ENCODE measurements at regions not wholly inside any gene's neighbourhood (a gene's known extent, or its start where the extent isn't known, plus 50 kb on each side); places are given as distances from the start of the nearest gene placed in this dataset.

GRCh38 chr22:44431256-44431655 is 66.8 kb downstream of the RTL6 start:
- dilution Hi-C loops (cut with MboI; ENCODE audit: extremely low pct_ligation_motif_present, low sequenced_read_pairs): no loop called here
- H3K27me3 ChIP-seq (ENCODE audit: control insufficient read depth, extremely low read depth, insufficient read depth, low read length): peaks cover 4% of the 10 kb centered on the region
- H3K4me1 ChIP-seq (ENCODE audit: control insufficient read depth, extremely low read depth, insufficient read depth, low read length): no peaks in the 10 kb centered on the region
- H3K79me2 ChIP-seq (ENCODE audit: control insufficient read depth, insufficient read depth, low read length): no peaks in the 10 kb centered on the region
- no peak overlapping the region for H2AFZ ChIP-seq (ENCODE audit: control insufficient read depth, low read length)
- FAIRE-seq (no peak), DNase-seq (ENCODE audit: low read depth, low spot score) (no peak)
- H3K4me2 ChIP-seq (ENCODE audit: control insufficient read depth, extremely low read depth, insufficient read depth, low read depth, low read length): no peak overlapping the region
- H3K4me3 ChIP-seq (ENCODE audit: control insufficient read depth in 2 of 3, extremely low read depth in 1 of 3, insufficient read depth in 2 of 3, low read depth in 1 of 3, low read length in 3 of 3): no peak overlapping the region
- no peak overlapping the region for H3K9ac ChIP-seq (ENCODE audit: control insufficient read depth, extremely low read depth, insufficient read depth, low read length)
- no peaks in the 10 kb centered on the region for H3K36me3 ChIP-seq (ENCODE audit: control insufficient read depth in 2 of 2, extremely low read depth in 1 of 2, insufficient read depth in 2 of 2, low read length in 2 of 2)
- no peak overlapping the region for H3K27ac ChIP-seq (ENCODE audit: control insufficient read depth, insufficient read depth, low read length)
- H4K20me1 ChIP-seq (ENCODE audit: control insufficient read depth, extremely low read depth, insufficient read depth, low read length): no peaks in the 10 kb centered on the region
- no peaks in the 10 kb centered on the region for H3K9me1 ChIP-seq (ENCODE audit: control insufficient read depth, extremely low read depth, insufficient read depth, low read length)
- H3K9me3 ChIP-seq (ENCODE audit: control insufficient read depth, low read depth, low read length): no peaks in the 10 kb centered on the region
- TF ChIP-seq EZH2 (IDR thresholded peaks at IDR 0.05; ENCODE audit: low read length) (no peak), CTCF (optimal IDR thresholded peaks at IDR 0.05 in 1 of 3, IDR thresholded peaks at IDR 0.05 in 1 of 3, conservative IDR thresholded peaks at IDR 0.05 in 1 of 3; ENCODE audit: extremely low read depth in 1 of 3, insufficient read depth in 2 of 3, low read length in 3 of 3) (no peak)

GRCh38 chr22:44430716-44431115 is 67.3 kb downstream of the RTL6 start:
- H3K36me3 ChIP-seq (ENCODE audit: control insufficient read depth in 2 of 2, extremely low read depth in 1 of 2, insufficient read depth in 2 of 2, low read length in 2 of 2): no peaks in the 10 kb centered on the region
- no peak overlapping the region for H3K9ac ChIP-seq (ENCODE audit: control insufficient read depth, extremely low read depth, insufficient read depth, low read length)
- H3K79me2 ChIP-seq (ENCODE audit: control insufficient read depth, insufficient read depth, low read length): no peaks in the 10 kb centered on the region
- H3K4me3 ChIP-seq (ENCODE audit: control insufficient read depth in 2 of 3, extremely low read depth in 1 of 3, insufficient read depth in 2 of 3, low read depth in 1 of 3, low read length in 3 of 3): no peak overlapping the region
- TF ChIP-seq EZH2 (IDR thresholded peaks at IDR 0.05; ENCODE audit: low read length) (no peak), CTCF (optimal IDR thresholded peaks at IDR 0.05 in 1 of 3, IDR thresholded peaks at IDR 0.05 in 1 of 3, conservative IDR thresholded peaks at IDR 0.05 in 1 of 3; ENCODE audit: extremely low read depth in 1 of 3, insufficient read depth in 2 of 3, low read length in 3 of 3) (no peak)
- H2AFZ ChIP-seq (ENCODE audit: control insufficient read depth, low read length): no peak overlapping the region
- H4K20me1 ChIP-seq (ENCODE audit: control insufficient read depth, extremely low read depth, insufficient read depth, low read length): no peaks in the 10 kb centered on the region
- H3K4me2 ChIP-seq (ENCODE audit: control insufficient read depth, extremely low read depth, insufficient read depth, low read depth, low read length): no peak overlapping the region
- FAIRE-seq: no peak
- H3K27ac ChIP-seq (ENCODE audit: control insufficient read depth, insufficient read depth, low read length): no peak overlapping the region
- no peaks in the 10 kb centered on the region for H3K4me1 ChIP-seq (ENCODE audit: control insufficient read depth, extremely low read depth, insufficient read depth, low read length)
- H3K9me3 ChIP-seq (ENCODE audit: control insufficient read depth, low read depth, low read length): no peaks in the 10 kb centered on the region
- peaks cover 4% of the 10 kb centered on the region for H3K27me3 ChIP-seq (ENCODE audit: control insufficient read depth, extremely low read depth, insufficient read depth, low read length)
- no peak for DNase-seq (ENCODE audit: low read depth, low spot score)
- H3K9me1 ChIP-seq (ENCODE audit: control insufficient read depth, extremely low read depth, insufficient read depth, low read length): no peaks in the 10 kb centered on the region
- dilution Hi-C loops (cut with MboI; ENCODE audit: extremely low pct_ligation_motif_present, low sequenced_read_pairs): no loop called here
